ENCODE measurements at regions not wholly inside any gene's neighbourhood (a gene's known extent, or its start where the extent isn't known, plus 50 kb on each side); places are given as distances from the start of the nearest gene placed in this dataset.
"Not testable (repeated sequence)": the region's sequence is repeated elsewhere in the genome, so short reads cannot be mapped to it uniquely, and the experiment has no call there.

GRCh38 chr15:19944261-19944888 lies 597.2 kb downstream of the GOLGA6L6 start:
- DNase-seq (ENCODE audit: low read depth, low spot score), result no peak
- CTCF ChIA-PET, result no interaction called here
- Histone ChIP-seq H3K4me2 (ENCODE audit: low read length) (no peak overlapping the region), H3K9me2 (ENCODE audit: insufficient read depth) (no peaks in the 10 kb centered on the region), H3K27ac (ENCODE audit: low read depth, low read length) (no peak overlapping the region), H3K4me3 (replicated peaks in 1 of 2; ENCODE audit: low read depth in 1 of 2, low read length in 2 of 2) (no peak overlapping the region), H3K9me3 (ENCODE audit: control insufficient read depth in 1 of 2, insufficient read depth in 1 of 2, low read depth in 1 of 2, low read length in 2 of 2) (peaks cover 0 to 5% of the 10 kb centered on the region in 2 experiments; a peak in 1 of 4 replicates), H3K79me2 (ENCODE audit: insufficient read depth, low read length) (no peaks in the 10 kb centered on the region), H3K27me3 (ENCODE audit: insufficient read depth, low read length) (no peaks in the 10 kb centered on the region), H4K20me1 (ENCODE audit: insufficient read depth) (no peaks in the 10 kb centered on the region), H3K36me3 (ENCODE audit: control insufficient read depth in 1 of 2, insufficient read depth in 2 of 2, low read length in 2 of 2) (no peaks in the 10 kb centered on the region), H2AFZ (ENCODE audit: low read depth, low read length, poor library complexity, severe bottlenecking) (no peak overlapping the region), H3K9ac (ENCODE audit: low read length) (no peak overlapping the region), H3K4me1 (ENCODE audit: control insufficient read depth in 1 of 2, insufficient read depth in 2 of 2, low read length in 2 of 2) (no peaks in the 10 kb centered on the region)
- no TSS peak for BruUV-seq (replicated peaks)
- intact Hi-C loops (cut with micrococcal nuclease), result no loop called here
- POLR2A ChIA-PET, result no interaction called here
- ATAC-seq, result no peak
- RAD21 ChIA-PET (ENCODE audit: low non-redundant PET in 1 of 2, low total read pairs in 2 of 2, uncharacterized antibody in 2 of 2, unreplicated experiment in 2 of 2), result no interaction called here
- TF ChIP-seq SP1 (IDR thresholded peaks at IDR 0.05; ENCODE audit: low read depth) (no peak), EGR1 (IDR thresholded peaks at IDR 0.05; ENCODE audit: low read depth) (no peak)

- Histone ChIP-seq H4K20me1 (ENCODE audit: insufficient read depth) (no peaks in the 10 kb centered on the region), H3K27me3 (ENCODE audit: insufficient read depth, low read length) (no peaks in the 10 kb centered on the region), H3K4me3 (replicated peaks in 1 of 2; ENCODE audit: low read depth in 1 of 2, low read length in 2 of 2) (no peak overlapping the region), H3K27ac (ENCODE audit: low read depth, low read length) (no peak overlapping the region), H2AFZ (ENCODE audit: low read depth, low read length, poor library complexity, severe bottlenecking) (no peak overlapping the region), H3K9me2 (ENCODE audit: insufficient read depth) (no peaks in the 10 kb centered on the region), H3K36me3 (ENCODE audit: control insufficient read depth in 1 of 2, insufficient read depth in 2 of 2, low read length in 2 of 2) (no peaks in the 10 kb centered on the region), H3K79me2 (ENCODE audit: insufficient read depth, low read length) (no peaks in the 10 kb centered on the region), H3K4me1 (ENCODE audit: control insufficient read depth in 1 of 2, insufficient read depth in 2 of 2, low read length in 2 of 2) (no peaks in the 10 kb centered on the region), H3K9ac (ENCODE audit: low read length) (no peak overlapping the region), H3K4me2 (ENCODE audit: low read length) (no peak overlapping the region), H3K9me3 (ENCODE audit: control insufficient read depth in 1 of 2, insufficient read depth in 1 of 2, low read depth in 1 of 2, low read length in 2 of 2) (peaks cover 0 to 5% of the 10 kb centered on the region in 2 experiments; a peak in 1 of 4 replicates)
- ChIA-PET CTCF (no interaction called here), RAD21 (ENCODE audit: low non-redundant PET in 1 of 2, low total read pairs in 2 of 2, uncharacterized antibody in 2 of 2, unreplicated experiment in 2 of 2) (no interaction called here), POLR2A (no interaction called here)
- DNase-seq (ENCODE audit: low read depth, low spot score), result no peak
- TF ChIP-seq CEBPB (IDR thresholded peaks at IDR 0.05; ENCODE audit: low read depth) (no peak), CBX3 (IDR thresholded peaks at IDR 0.05; ENCODE audit: low read depth) (no peak)
- BruUV-seq (replicated peaks), result no TSS peak
- intact Hi-C loops (cut with micrococcal nuclease), result no loop called here
- no peak for ATAC-seq
These were observed 598.1 kb downstream of the GOLGA6L6 start for GRCh38 chr15:19943515-19943914.

- H3K36me3 ChIP-seq (ENCODE audit: control insufficient read depth in 1 of 2, insufficient read depth in 2 of 2, low read length in 2 of 2); H3K4me1 ChIP-seq (ENCODE audit: control insufficient read depth in 1 of 2, insufficient read depth in 2 of 2, low read length in 2 of 2); intact Hi-C loops (cut with micrococcal nuclease); H3K9me2 ChIP-seq (ENCODE audit: insufficient read depth); H3K9ac ChIP-seq (ENCODE audit: low read length); POLR2A ChIA-PET; H3K4me3 ChIP-seq (replicated peaks in 1 of 2; ENCODE audit: low read depth in 1 of 2, low read length in 2 of 2); H2AFZ ChIP-seq (ENCODE audit: low read depth, low read length, poor library complexity, severe bottlenecking); DNase-seq (ENCODE audit: low read depth, low spot score); BruUV-seq (replicated peaks); H3K9me3 ChIP-seq (ENCODE audit: control insufficient read depth in 1 of 2, insufficient read depth in 1 of 2, low read depth in 1 of 2, low read length in 2 of 2); H3K79me2 ChIP-seq (ENCODE audit: insufficient read depth, low read length); RAD21 ChIA-PET (ENCODE audit: low non-redundant PET in 1 of 2, low total read pairs in 2 of 2, uncharacterized antibody in 2 of 2, unreplicated experiment in 2 of 2); CTCF ChIA-PET; H4K20me1 ChIP-seq (ENCODE audit: insufficient read depth); H3K4me2 ChIP-seq (ENCODE audit: low read length); H3K27me3 ChIP-seq (ENCODE audit: insufficient read depth, low read length); H3K27ac ChIP-seq (ENCODE audit: low read depth, low read length); ATAC-seq: not testable (repeated sequence)
These were observed 638.3 kb downstream of the GOLGA6L6 start for GRCh38 chr15:19903281-19903680.

GRCh38 chr15:19902388-19902787 lies 639.2 kb downstream of the GOLGA6L6 start:
- H3K36me3 ChIP-seq (ENCODE audit: control insufficient read depth in 1 of 2, insufficient read depth in 2 of 2, low read length in 2 of 2); ATAC-seq; H3K27me3 ChIP-seq (ENCODE audit: insufficient read depth, low read length); H4K20me1 ChIP-seq (ENCODE audit: insufficient read depth); CTCF ChIA-PET; BruUV-seq (replicated peaks); H3K4me3 ChIP-seq (replicated peaks in 1 of 2; ENCODE audit: low read depth in 1 of 2, low read length in 2 of 2); DNase-seq (ENCODE audit: low read depth, low spot score); H3K9me3 ChIP-seq (ENCODE audit: control insufficient read depth in 1 of 2, insufficient read depth in 1 of 2, low read depth in 1 of 2, low read length in 2 of 2); RAD21 ChIA-PET (ENCODE audit: low non-redundant PET in 1 of 2, low total read pairs in 2 of 2, uncharacterized antibody in 2 of 2, unreplicated experiment in 2 of 2); H3K4me2 ChIP-seq (ENCODE audit: low read length); H2AFZ ChIP-seq (ENCODE audit: low read depth, low read length, poor library complexity, severe bottlenecking); H3K27ac ChIP-seq (ENCODE audit: low read depth, low read length); intact Hi-C loops (cut with micrococcal nuclease); POLR2A ChIA-PET; H3K4me1 ChIP-seq (ENCODE audit: control insufficient read depth in 1 of 2, insufficient read depth in 2 of 2, low read length in 2 of 2); H3K9ac ChIP-seq (ENCODE audit: low read length); H3K9me2 ChIP-seq (ENCODE audit: insufficient read depth); H3K79me2 ChIP-seq (ENCODE audit: insufficient read depth, low read length): not testable (repeated sequence)

All from HCT116 (cell line).